ENCODE measurements at regions not wholly inside any gene's neighbourhood (a gene's known extent, or its start where the extent isn't known, plus 50 kb on each side); places are given as distances from the start of the nearest gene placed in this dataset.

- H3K27me3 ChIP-seq (ENCODE audit: control insufficient read depth, insufficient read depth, low read length): no peaks in the 10 kb centered on the region
- DNase-seq (ENCODE audit: low read depth in 4 of 6, low spot score in 6 of 6): no peak
- no peak overlapping the region for H3K27ac ChIP-seq (ENCODE audit: low read depth, low read length)
- no peaks in the 10 kb centered on the region for H3K9me3 ChIP-seq (ENCODE audit: control insufficient read depth, insufficient read depth, low read length)
- WGBS (ENCODE audit: insufficient coverage): 20% methylated on average over 1 of the region's 1 CpG
- no peak overlapping the region for H3K4me3 ChIP-seq (ENCODE audit: low read depth, low read length)
- no peaks in the 10 kb centered on the region for H3K4me1 ChIP-seq (ENCODE audit: control insufficient read depth, insufficient read depth, low read length)
- H3K36me3 ChIP-seq (ENCODE audit: control insufficient read depth, insufficient read depth, low read length): no peaks in the 10 kb centered on the region
Observed at GRCh38 chr10:33819206-33819605, 484.7 kb upstream of the NRP1 start.

GRCh38 chr10:33818343-33818742 lies 483.9 kb upstream of the NRP1 start:
- 60% methylated on average over 1 of the region's 2 CpGs for WGBS (ENCODE audit: insufficient coverage)
- Histone ChIP-seq H3K9me3 (ENCODE audit: control insufficient read depth, insufficient read depth, low read length) (no peaks in the 10 kb centered on the region), H3K4me1 (ENCODE audit: control insufficient read depth, insufficient read depth, low read length) (no peaks in the 10 kb centered on the region), H3K4me3 (ENCODE audit: low read depth, low read length) (no peak overlapping the region), H3K36me3 (ENCODE audit: control insufficient read depth, insufficient read depth, low read length) (no peaks in the 10 kb centered on the region), H3K27ac (ENCODE audit: low read depth, low read length) (no peak overlapping the region), H3K27me3 (ENCODE audit: control insufficient read depth, insufficient read depth, low read length) (no peaks in the 10 kb centered on the region)
- no peak for DNase-seq (ENCODE audit: low read depth in 4 of 6, low spot score in 6 of 6)

- WGBS (ENCODE audit: insufficient coverage): 100% methylated on average over 2 of the region's 3 CpGs
- no peaks in the 10 kb centered on the region for H3K27me3 ChIP-seq (ENCODE audit: control insufficient read depth, insufficient read depth, low read length)
- no peak overlapping the region for H3K27ac ChIP-seq (ENCODE audit: low read depth, low read length)
- H3K4me3 ChIP-seq (ENCODE audit: low read depth, low read length): no peak overlapping the region
- H3K36me3 ChIP-seq (ENCODE audit: control insufficient read depth, insufficient read depth, low read length): no peaks in the 10 kb centered on the region
- no peak for DNase-seq (ENCODE audit: low read depth in 4 of 6, low spot score in 6 of 6)
- no peaks in the 10 kb centered on the region for H3K4me1 ChIP-seq (ENCODE audit: control insufficient read depth, insufficient read depth, low read length)
- H3K9me3 ChIP-seq (ENCODE audit: control insufficient read depth, insufficient read depth, low read length): no peaks in the 10 kb centered on the region
Observed at GRCh38 chr10:33817605-33818004, 483.1 kb upstream of the NRP1 start.

GRCh38 chr10:33815776-33816175 lies 481.3 kb upstream of the NRP1 start:
- Histone ChIP-seq H3K4me1 (ENCODE audit: control insufficient read depth, insufficient read depth, low read length) (no peaks in the 10 kb centered on the region), H3K27me3 (ENCODE audit: control insufficient read depth, insufficient read depth, low read length) (no peaks in the 10 kb centered on the region), H3K4me3 (ENCODE audit: low read depth, low read length) (no peak overlapping the region), H3K9me3 (ENCODE audit: control insufficient read depth, insufficient read depth, low read length) (no peaks in the 10 kb centered on the region), H3K27ac (ENCODE audit: low read depth, low read length) (no peak overlapping the region), H3K36me3 (ENCODE audit: control insufficient read depth, insufficient read depth, low read length) (no peaks in the 10 kb centered on the region)
- DNase-seq (ENCODE audit: low read depth in 4 of 6, low spot score in 6 of 6): no peak
- WGBS (ENCODE audit: insufficient coverage): 95% methylated on average over 4 of the region's 4 CpGs

GRCh38 chr10:33813871-33814270 lies 479.4 kb upstream of the NRP1 start:
- Histone ChIP-seq H3K36me3 (ENCODE audit: control insufficient read depth, insufficient read depth, low read length) (no peaks in the 10 kb centered on the region), H3K4me3 (ENCODE audit: low read depth, low read length) (no peak overlapping the region), H3K27ac (ENCODE audit: low read depth, low read length) (no peak overlapping the region), H3K9me3 (ENCODE audit: control insufficient read depth, insufficient read depth, low read length) (no peaks in the 10 kb centered on the region), H3K4me1 (ENCODE audit: control insufficient read depth, insufficient read depth, low read length) (no peaks in the 10 kb centered on the region), H3K27me3 (ENCODE audit: control insufficient read depth, insufficient read depth, low read length) (no peaks in the 10 kb centered on the region)
- DNase-seq (ENCODE audit: low read depth in 4 of 6, low spot score in 6 of 6): no peak
- WGBS (ENCODE audit: insufficient coverage): 92% methylated on average over 2 of the region's 3 CpGs

- DNase-seq (ENCODE audit: low read depth in 4 of 6, low spot score in 6 of 6): no peak
- H3K9me3 ChIP-seq (ENCODE audit: control insufficient read depth, insufficient read depth, low read length): no peaks in the 10 kb centered on the region
- no peak overlapping the region for H3K27ac ChIP-seq (ENCODE audit: low read depth, low read length)
- H3K36me3 ChIP-seq (ENCODE audit: control insufficient read depth, insufficient read depth, low read length): no peaks in the 10 kb centered on the region
- H3K4me1 ChIP-seq (ENCODE audit: control insufficient read depth, insufficient read depth, low read length): no peaks in the 10 kb centered on the region
- no peaks in the 10 kb centered on the region for H3K27me3 ChIP-seq (ENCODE audit: control insufficient read depth, insufficient read depth, low read length)
- WGBS (ENCODE audit: insufficient coverage): 96% methylated on average over 2 of the region's 2 CpGs
- H3K4me3 ChIP-seq (ENCODE audit: low read depth, low read length): no peak overlapping the region
Observed at GRCh38 chr10:33813415-33813814, 478.9 kb upstream of the NRP1 start.

GRCh38 chr10:33812586-33812985 lies 478.1 kb upstream of the NRP1 start:
- WGBS (ENCODE audit: insufficient coverage): 88% methylated on average over 1 of the region's 2 CpGs
- Histone ChIP-seq H3K4me1 (ENCODE audit: control insufficient read depth, insufficient read depth, low read length) (no peaks in the 10 kb centered on the region), H3K27me3 (ENCODE audit: control insufficient read depth, insufficient read depth, low read length) (no peaks in the 10 kb centered on the region), H3K36me3 (ENCODE audit: control insufficient read depth, insufficient read depth, low read length) (no peaks in the 10 kb centered on the region), H3K9me3 (ENCODE audit: control insufficient read depth, insufficient read depth, low read length) (no peaks in the 10 kb centered on the region), H3K4me3 (ENCODE audit: low read depth, low read length) (no peak overlapping the region), H3K27ac (ENCODE audit: low read depth, low read length) (no peak overlapping the region)
- DNase-seq (ENCODE audit: low read depth in 4 of 6, low spot score in 6 of 6): no peak

- H3K4me1 ChIP-seq (ENCODE audit: control insufficient read depth, insufficient read depth, low read length): no peaks in the 10 kb centered on the region
- H3K9me3 ChIP-seq (ENCODE audit: control insufficient read depth, insufficient read depth, low read length): no peaks in the 10 kb centered on the region
- WGBS (ENCODE audit: insufficient coverage): 100% methylated on average over 2 of the region's 3 CpGs
- H3K36me3 ChIP-seq (ENCODE audit: control insufficient read depth, insufficient read depth, low read length): no peaks in the 10 kb centered on the region
- DNase-seq (ENCODE audit: low read depth in 4 of 6, low spot score in 6 of 6): no peak
- H3K27ac ChIP-seq (ENCODE audit: low read depth, low read length): no peak overlapping the region
- H3K27me3 ChIP-seq (ENCODE audit: control insufficient read depth, insufficient read depth, low read length): no peaks in the 10 kb centered on the region
- no peak overlapping the region for H3K4me3 ChIP-seq (ENCODE audit: low read depth, low read length)
Observed at GRCh38 chr10:33810986-33811385, 476.5 kb upstream of the NRP1 start.

GRCh38 chr10:33809732-33810131 lies 475.3 kb upstream of the NRP1 start:
- Histone ChIP-seq H3K36me3 (ENCODE audit: control insufficient read depth, insufficient read depth, low read length) (no peaks in the 10 kb centered on the region), H3K4me3 (ENCODE audit: low read depth, low read length) (no peak overlapping the region), H3K27ac (ENCODE audit: low read depth, low read length) (no peak overlapping the region), H3K4me1 (ENCODE audit: control insufficient read depth, insufficient read depth, low read length) (no peaks in the 10 kb centered on the region), H3K27me3 (ENCODE audit: control insufficient read depth, insufficient read depth, low read length) (no peaks in the 10 kb centered on the region), H3K9me3 (ENCODE audit: control insufficient read depth, insufficient read depth, low read length) (no peaks in the 10 kb centered on the region)
- 97% methylated on average over 3 of the region's 3 CpGs for WGBS (ENCODE audit: insufficient coverage)
- no peak for DNase-seq (ENCODE audit: low read depth in 4 of 6, low spot score in 6 of 6)

- WGBS (ENCODE audit: insufficient coverage): 90% methylated on average over 7 of the region's 9 CpGs
- Histone ChIP-seq H3K4me3 (ENCODE audit: low read depth, low read length) (no peak overlapping the region), H3K36me3 (ENCODE audit: control insufficient read depth, insufficient read depth, low read length) (no peaks in the 10 kb centered on the region), H3K4me1 (ENCODE audit: control insufficient read depth, insufficient read depth, low read length) (no peaks in the 10 kb centered on the region), H3K27me3 (ENCODE audit: control insufficient read depth, insufficient read depth, low read length) (no peaks in the 10 kb centered on the region), H3K27ac (ENCODE audit: low read depth, low read length) (no peak overlapping the region), H3K9me3 (ENCODE audit: control insufficient read depth, insufficient read depth, low read length) (no peaks in the 10 kb centered on the region)
- DNase-seq (ENCODE audit: low read depth in 4 of 6, low spot score in 6 of 6): peak in 1 of 6 donors; percentile 39
Observed at GRCh38 chr10:33808475-33808874, 474.0 kb upstream of the NRP1 start.
